DND-41 (cell line): ENCODE measurements at regions not wholly inside any gene's neighbourhood (a gene's known extent, or its start where the extent isn't known, plus 50 kb on each side); places are given as distances from the start of the nearest gene placed in this dataset.

ENCODE experiments used
- EZH2 ChIP-seq: IDR thresholded peaks from 3 replicates; pipeline ENCODE4 v1.6.1; 2012; ENCODE audit warnings: borderline replicate concordance, low read depth, mild to moderate bottlenecking, moderate library complexity, low read length, inconsistent platforms; ENCODE audit not compliant: severe bottlenecking
- TF ChIP-seq, protein P1 (sequence below): IDR thresholded peaks from 2 replicates; pipeline ENCODE4 v1.5.1; 2012; ENCODE audit warnings: borderline replicate concordance, low read length, moderate library complexity, mild to moderate bottlenecking; ENCODE audit not compliant: poor library complexity, severe bottlenecking; ENCODE audit errors: extremely low read depth

- TF ChIP-seq, protein P1, sequence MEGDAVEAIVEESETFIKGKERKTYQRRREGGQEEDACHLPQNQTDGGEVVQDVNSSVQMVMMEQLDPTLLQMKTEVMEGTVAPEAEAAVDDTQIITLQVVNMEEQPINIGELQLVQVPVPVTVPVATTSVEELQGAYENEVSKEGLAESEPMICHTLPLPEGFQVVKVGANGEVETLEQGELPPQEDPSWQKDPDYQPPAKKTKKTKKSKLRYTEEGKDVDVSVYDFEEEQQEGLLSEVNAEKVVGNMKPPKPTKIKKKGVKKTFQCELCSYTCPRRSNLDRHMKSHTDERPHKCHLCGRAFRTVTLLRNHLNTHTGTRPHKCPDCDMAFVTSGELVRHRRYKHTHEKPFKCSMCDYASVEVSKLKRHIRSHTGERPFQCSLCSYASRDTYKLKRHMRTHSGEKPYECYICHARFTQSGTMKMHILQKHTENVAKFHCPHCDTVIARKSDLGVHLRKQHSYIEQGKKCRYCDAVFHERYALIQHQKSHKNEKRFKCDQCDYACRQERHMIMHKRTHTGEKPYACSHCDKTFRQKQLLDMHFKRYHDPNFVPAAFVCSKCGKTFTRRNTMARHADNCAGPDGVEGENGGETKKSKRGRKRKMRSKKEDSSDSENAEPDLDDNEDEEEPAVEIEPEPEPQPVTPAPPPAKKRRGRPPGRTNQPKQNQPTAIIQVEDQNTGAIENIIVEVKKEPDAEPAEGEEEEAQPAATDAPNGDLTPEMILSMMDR: no peak
- no peak for TF ChIP-seq EZH2
Measured at GRCh38 chr12:72790273-72790672, 518.1 kb downstream of the TRHDE start.
